Right lobe of liver (tissue), 6 donors: ENCODE measurements at regions not wholly inside any gene's neighbourhood (a gene's known extent, or its start where the extent isn't known, plus 50 kb on each side); places are given as distances from the start of the nearest gene placed in this dataset.

Source experiments
- ATAC-seq, 4 donors: fragments of 200-7000 bp; cut with Tn5 transposase; one replicate each; pipeline ENCODE4 v1.9.1; 2020; ENCODE audit warnings: mild to moderate bottlenecking in 4 of 4, moderate library complexity in 4 of 4
- DNase-seq, 3 donors: peaks; one replicate each; pipeline ENCODE4 v3.0.0-alpha.2; 2020
- H3K27ac ChIP-seq, 3 donors: fragments of 200-600 bp; one replicate each; pipeline ENCODE4 v1.8.0; 2022
- H3K27me3 ChIP-seq, 2 donors: fragments of 200-600 bp; one replicate each; pipeline ENCODE4 v1.8.0; 2022
- H3K36me3 ChIP-seq, 4 donors: fragments of 200-600 bp; sonication (generic) in 1 of 4; one replicate each; pipeline versions ENCODE4 v1.5.1 to v1.8.0; 2017 to 2022; ENCODE audit warnings: control low read depth in 1 of 4
- H3K4me1 ChIP-seq, 4 donors: fragments of 200-600 bp; sonication (generic) in 1 of 4; one replicate each; pipeline versions ENCODE4 v1.5.1 to v1.8.0; 2017 to 2022; ENCODE audit warnings: control low read depth in 1 of 4
- H3K4me3 ChIP-seq, 3 donors: fragments of 200-600 bp; one replicate each; pipeline ENCODE4 v1.8.0; 2022
- H3K9me3 ChIP-seq, 4 donors: fragments of 200-600 bp; sonication (generic) in 1 of 4; one replicate each; pipeline versions ENCODE4 v1.5.1 to v1.8.0; 2017 to 2022; ENCODE audit warnings: control low read depth in 1 of 4
- POLR2A ChIP-seq: fragments of 450-650 bp; IDR thresholded peaks from one replicate; pipeline ENCODE4 v1.6.1; 2017; ENCODE audit warnings: antibody characterized with exemption, mild to moderate bottlenecking
- WGBS: methylation state at CpG from one replicate; pipeline ENCODE4 v1.1.6; 2018; ENCODE audit warnings: low coverage, low lambda C conversion rate; ENCODE audit not compliant: insufficient coverage; ENCODE audit errors: missing lambda C conversion rate; 5-methylcytosine and 5-hydroxymethylcytosine counted together
- intact Hi-C, 2 donors: fragments of 100-400 bp; cut with DNase I; formaldehyde crosslinking; loops; one replicate each; pipeline versions ENCODE4 v1.11.2 to v1.14.1; 2022
- TF ChIP-seq, protein P1 (sequence below), 4 donors: fragments of 200-600 bp in 3 of 4; fragments of 450-650 bp in 1 of 4; IDR thresholded peaks; one replicate each; pipeline versions ENCODE4 v1.5.1 to v1.8.0; 2016 to 2022; ENCODE audit warnings: antibody characterized with exemption in 4 of 4, mild to moderate bottlenecking in 2 of 4
- donor health status: DM: no; HTN: yes; CAD: no.
- donor health status: DM: no; HTN: no; CAD: no.
- donor health status: DM: no; HTN: no; CAD: no.
- donor health status: DM: no; HTN: yes; CAD: no.
- donor health status: DM: no; HTN: yes; CAD: no.

DNA sequence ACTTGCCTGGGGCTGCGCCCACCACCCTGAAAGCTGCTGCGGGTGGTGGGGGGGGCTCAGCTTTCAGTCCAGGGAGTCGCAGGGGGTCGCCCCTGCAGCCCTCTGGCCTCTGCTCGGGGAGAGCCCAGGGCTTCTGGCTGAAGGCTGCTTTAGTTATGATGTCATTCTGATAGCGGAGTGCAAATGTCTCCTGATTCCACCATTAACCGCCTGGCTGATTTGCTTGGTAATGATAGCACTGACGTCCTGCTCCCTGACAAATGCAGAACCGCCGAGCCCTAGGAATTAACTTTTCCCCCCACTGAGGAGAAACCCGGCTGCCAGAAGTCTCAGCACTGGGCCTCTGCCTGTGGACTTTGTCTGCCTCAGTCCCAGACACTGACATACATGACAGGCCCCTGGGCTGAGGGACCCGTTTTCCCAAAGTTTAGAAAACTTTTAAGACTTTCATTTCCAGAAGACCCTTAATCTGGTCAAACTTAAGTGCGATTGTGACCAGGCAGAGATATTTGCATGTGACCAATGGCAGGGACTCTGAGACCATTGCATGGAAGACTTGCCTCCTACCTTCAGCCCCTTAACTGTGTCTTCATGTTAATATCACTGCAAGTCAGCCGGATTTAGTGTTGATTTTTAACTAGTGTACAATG is 142.5 kb upstream of the ZNF536 start:
- peaks cover 0 to 32% (median 4%) of the 10 kb centered on the region in 4 donors for H3K4me1 ChIP-seq
- H3K27me3 ChIP-seq = peaks cover 0 to 10% of the 10 kb centered on the region in 2 donors
- intact Hi-C loops = loop anchor here in 1 of 2 donors (10.0 kb wide), 1 partner anchor 415 kb away; no protein-coding TSS in a partner anchor

GRCh38 chr19:30231408-30232318 is 140.5 kb upstream of the ZNF536 start:
- Histone ChIP-seq H3K4me3 (no peak overlapping the region), H3K4me1 (peaks cover 0 to 16% (median under 1%) of the 10 kb centered on the region in 4 donors), H3K9me3 (no peaks in the 10 kb centered on the region), H3K27me3 (peaks cover 0 to 6% of the 10 kb centered on the region in 2 donors), H3K36me3 (no peaks in the 10 kb centered on the region), H3K27ac (no peak overlapping the region)
- WGBS = 31% methylated on average over 7 of the region's 8 CpGs
- TF ChIP-seq, protein P1, sequence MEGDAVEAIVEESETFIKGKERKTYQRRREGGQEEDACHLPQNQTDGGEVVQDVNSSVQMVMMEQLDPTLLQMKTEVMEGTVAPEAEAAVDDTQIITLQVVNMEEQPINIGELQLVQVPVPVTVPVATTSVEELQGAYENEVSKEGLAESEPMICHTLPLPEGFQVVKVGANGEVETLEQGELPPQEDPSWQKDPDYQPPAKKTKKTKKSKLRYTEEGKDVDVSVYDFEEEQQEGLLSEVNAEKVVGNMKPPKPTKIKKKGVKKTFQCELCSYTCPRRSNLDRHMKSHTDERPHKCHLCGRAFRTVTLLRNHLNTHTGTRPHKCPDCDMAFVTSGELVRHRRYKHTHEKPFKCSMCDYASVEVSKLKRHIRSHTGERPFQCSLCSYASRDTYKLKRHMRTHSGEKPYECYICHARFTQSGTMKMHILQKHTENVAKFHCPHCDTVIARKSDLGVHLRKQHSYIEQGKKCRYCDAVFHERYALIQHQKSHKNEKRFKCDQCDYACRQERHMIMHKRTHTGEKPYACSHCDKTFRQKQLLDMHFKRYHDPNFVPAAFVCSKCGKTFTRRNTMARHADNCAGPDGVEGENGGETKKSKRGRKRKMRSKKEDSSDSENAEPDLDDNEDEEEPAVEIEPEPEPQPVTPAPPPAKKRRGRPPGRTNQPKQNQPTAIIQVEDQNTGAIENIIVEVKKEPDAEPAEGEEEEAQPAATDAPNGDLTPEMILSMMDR (IDR thresholded peaks at IDR 0.05) = no peak
- no peak for TF ChIP-seq POLR2A
- intact Hi-C loops = no loop called here
- no peak for ATAC-seq
- DNase-seq = no peak

More for the DNA sequence above, 142.5 kb upstream of the ZNF536 start:
- ATAC-seq (no peak), DNase-seq (no peak)
- Histone ChIP-seq H3K4me3 (no peak overlapping the region), H3K36me3 (no peaks in the 10 kb centered on the region), H3K9me3 (no peaks in the 10 kb centered on the region), H3K27ac (no peak overlapping the region)
- TF ChIP-seq POLR2A = no peak
- TF ChIP-seq, protein P1 (IDR thresholded peaks at IDR 0.05) = no peak
- 28% methylated on average over 6 of the region's 14 CpGs for WGBS

GRCh38 chr19:30233375-30233774 is 138.8 kb upstream of the ZNF536 start:
- Histone ChIP-seq H3K4me1 (peaks cover 0 to 1% (median 0%) of the 10 kb centered on the region in 4 donors), H3K36me3 (no peaks in the 10 kb centered on the region), H3K27me3 (peaks cover 0 to 2% of the 10 kb centered on the region in 2 donors), H3K4me3 (no peak overlapping the region), H3K27ac (no peak overlapping the region), H3K9me3 (no peaks in the 10 kb centered on the region)
- WGBS = 13% methylated on average over 2 of the region's 2 CpGs
- intact Hi-C loops = no loop called here
- TF ChIP-seq POLR2A = no peak
- TF ChIP-seq, protein P1 (IDR thresholded peaks at IDR 0.05) = no peak
- DNase-seq (no peak), ATAC-seq (no peak)

- Histone ChIP-seq H3K27me3 (no peaks in the 10 kb centered on the region), H3K9me3 (no peaks in the 10 kb centered on the region), H3K36me3 (no peaks in the 10 kb centered on the region), H3K27ac (no peak overlapping the region), H3K4me3 (no peak overlapping the region), H3K4me1 (no peaks in the 10 kb centered on the region)
- TF ChIP-seq, protein P1 (IDR thresholded peaks at IDR 0.05) = no peak
- no peak for TF ChIP-seq POLR2A
- no peak for DNase-seq
- WGBS = 12% methylated on average over 10 of the region's 10 CpGs
- intact Hi-C loops = no loop called here
- ATAC-seq = no peak
These were observed 136.2 kb upstream of the ZNF536 start for GRCh38 chr19:30235946-30236345.
